ENCODE measurements at regions not wholly inside any gene's neighbourhood (a gene's known extent, or its start where the extent isn't known, plus 50 kb on each side); places are given as distances from the start of the nearest gene placed in this dataset.

DNA sequence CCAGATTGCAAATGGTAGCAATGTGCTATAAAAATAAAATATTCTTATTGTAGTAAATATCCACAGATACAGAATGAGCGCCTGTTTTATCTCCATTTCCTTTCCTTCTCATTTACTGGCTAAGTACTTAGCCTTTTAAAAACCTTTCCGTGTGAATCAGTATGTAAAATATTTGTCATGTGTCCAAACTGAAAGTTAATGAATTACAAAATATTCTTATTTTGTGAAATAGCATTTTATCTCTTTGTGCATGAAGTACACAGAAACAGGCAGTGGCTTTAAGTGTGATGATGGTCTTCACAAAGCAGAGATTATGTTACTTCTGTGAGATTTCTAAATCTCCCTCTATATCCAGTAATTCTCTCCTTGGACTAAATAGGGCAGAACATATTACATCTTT, 56.7 kb upstream of the KIAA1217 start:
- Histone ChIP-seq H3K4me2 (ENCODE audit: low read length) (no peak overlapping the region), H3K4me3 (ENCODE audit: low read depth, low read length, poor library complexity, severe bottlenecking) (no peak overlapping the region), H3K27ac (ENCODE audit: low read depth, low read length, poor library complexity, severe bottlenecking) (no peak overlapping the region), H3K9me3 (ENCODE audit: low read length) (no peaks in the 10 kb centered on the region), H2AFZ (ENCODE audit: low read length) (no peak overlapping the region), H3K36me3 (ENCODE audit: insufficient read depth, low read length) (no peaks in the 10 kb centered on the region), H3K4me1 (ENCODE audit: insufficient read depth, low read length, poor library complexity, severe bottlenecking) (no peaks in the 10 kb centered on the region), H3K79me2 (ENCODE audit: insufficient read depth, low read depth, low read length) (no peaks in the 10 kb centered on the region), H3K9me2 (ENCODE audit: insufficient read depth, low read length) (no peaks in the 10 kb centered on the region), H4K20me1 (ENCODE audit: insufficient read depth, low read length) (no peaks in the 10 kb centered on the region)
- BruUV-seq (replicated peaks), result no TSS peak
- CTCF ChIA-PET (ENCODE audit: unreplicated experiment), result no interaction called here
- POLR2A ChIA-PET, result no interaction called here
- no peak for DNase-seq (ENCODE audit: low spot score)
- intact Hi-C loops (cut with micrococcal nuclease; ENCODE audit: unreplicated experiment), result no loop called here
- no peak for TF ChIP-seq EZH2phosphoT487 (IDR thresholded peaks at IDR 0.05; ENCODE audit: borderline replicate concordance, low read depth, low read length)
- TF ChIP-seq, protein P1, sequence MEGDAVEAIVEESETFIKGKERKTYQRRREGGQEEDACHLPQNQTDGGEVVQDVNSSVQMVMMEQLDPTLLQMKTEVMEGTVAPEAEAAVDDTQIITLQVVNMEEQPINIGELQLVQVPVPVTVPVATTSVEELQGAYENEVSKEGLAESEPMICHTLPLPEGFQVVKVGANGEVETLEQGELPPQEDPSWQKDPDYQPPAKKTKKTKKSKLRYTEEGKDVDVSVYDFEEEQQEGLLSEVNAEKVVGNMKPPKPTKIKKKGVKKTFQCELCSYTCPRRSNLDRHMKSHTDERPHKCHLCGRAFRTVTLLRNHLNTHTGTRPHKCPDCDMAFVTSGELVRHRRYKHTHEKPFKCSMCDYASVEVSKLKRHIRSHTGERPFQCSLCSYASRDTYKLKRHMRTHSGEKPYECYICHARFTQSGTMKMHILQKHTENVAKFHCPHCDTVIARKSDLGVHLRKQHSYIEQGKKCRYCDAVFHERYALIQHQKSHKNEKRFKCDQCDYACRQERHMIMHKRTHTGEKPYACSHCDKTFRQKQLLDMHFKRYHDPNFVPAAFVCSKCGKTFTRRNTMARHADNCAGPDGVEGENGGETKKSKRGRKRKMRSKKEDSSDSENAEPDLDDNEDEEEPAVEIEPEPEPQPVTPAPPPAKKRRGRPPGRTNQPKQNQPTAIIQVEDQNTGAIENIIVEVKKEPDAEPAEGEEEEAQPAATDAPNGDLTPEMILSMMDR (conservative IDR thresholded peaks at IDR 0.05; ENCODE audit: low read length), result no peak

DNA sequence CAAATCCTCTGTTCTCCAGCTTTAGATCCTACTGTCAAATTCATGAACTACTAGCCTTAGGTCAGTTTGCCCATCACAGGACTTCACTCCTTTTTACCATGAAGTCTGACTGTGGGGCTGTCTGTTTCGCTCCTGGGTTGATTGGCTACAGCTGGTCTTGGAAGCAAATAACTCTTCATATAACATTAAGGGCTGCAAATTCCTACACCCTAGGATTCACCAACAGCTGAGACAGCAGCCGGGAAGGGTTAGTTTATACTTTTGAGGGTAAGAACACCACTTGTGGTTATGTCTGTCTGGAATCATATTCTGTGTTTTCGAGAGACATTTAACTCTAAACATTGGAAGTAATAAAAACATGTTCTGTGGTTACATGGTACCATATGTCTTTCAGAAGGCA, 55.9 kb upstream of the KIAA1217 start:
- POLR2A ChIA-PET, result no interaction called here
- CTCF ChIA-PET (ENCODE audit: unreplicated experiment), result no interaction called here
- Histone ChIP-seq H3K9me2 (ENCODE audit: insufficient read depth, low read length) (no peaks in the 10 kb centered on the region), H4K20me1 (ENCODE audit: insufficient read depth, low read length) (no peaks in the 10 kb centered on the region), H3K4me1 (ENCODE audit: insufficient read depth, low read length, poor library complexity, severe bottlenecking) (no peaks in the 10 kb centered on the region), H3K4me2 (ENCODE audit: low read length) (no peak overlapping the region), H3K36me3 (ENCODE audit: insufficient read depth, low read length) (no peaks in the 10 kb centered on the region), H3K4me3 (ENCODE audit: low read depth, low read length, poor library complexity, severe bottlenecking) (no peak overlapping the region), H3K79me2 (ENCODE audit: insufficient read depth, low read depth, low read length) (no peaks in the 10 kb centered on the region), H2AFZ (ENCODE audit: low read length) (no peak overlapping the region), H3K9me3 (ENCODE audit: low read length) (no peaks in the 10 kb centered on the region), H3K27ac (ENCODE audit: low read depth, low read length, poor library complexity, severe bottlenecking) (no peak overlapping the region)
- BruUV-seq (replicated peaks), result no TSS peak
- intact Hi-C loops (cut with micrococcal nuclease; ENCODE audit: unreplicated experiment), result no loop called here
- no peak for DNase-seq (ENCODE audit: low spot score)
- TF ChIP-seq EZH2phosphoT487 (IDR thresholded peaks at IDR 0.05; ENCODE audit: borderline replicate concordance, low read depth, low read length), result no peak
- TF ChIP-seq, protein P1 (conservative IDR thresholded peaks at IDR 0.05; ENCODE audit: low read length), result no peak

DNA sequence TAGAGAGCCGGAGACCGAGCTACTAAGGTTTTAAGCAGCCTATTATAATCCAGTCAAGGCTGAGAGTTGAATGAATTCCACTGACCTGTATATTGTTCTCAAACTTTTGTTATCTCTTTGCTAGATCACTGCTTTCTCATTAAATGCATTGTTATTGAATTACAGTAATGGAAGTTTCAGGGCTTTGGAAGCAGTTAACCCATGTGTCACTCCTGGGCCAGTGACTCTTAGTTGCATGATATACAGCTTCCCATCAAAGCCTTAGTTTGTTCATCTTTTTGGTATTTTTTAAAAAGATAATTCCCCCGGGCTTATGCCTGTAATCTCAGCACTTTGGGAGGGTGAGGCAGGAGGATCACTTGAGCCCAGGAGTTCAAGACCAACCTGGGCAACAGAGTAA, 55.4 kb upstream of the KIAA1217 start:
- DNase-seq (ENCODE audit: low spot score), result no peak
- Histone ChIP-seq H3K4me1 (ENCODE audit: insufficient read depth, low read length, poor library complexity, severe bottlenecking) (no peaks in the 10 kb centered on the region), H3K9me3 (ENCODE audit: low read length) (no peaks in the 10 kb centered on the region), H3K79me2 (ENCODE audit: insufficient read depth, low read depth, low read length) (no peaks in the 10 kb centered on the region), H2AFZ (ENCODE audit: low read length) (no peak overlapping the region), H3K27ac (ENCODE audit: low read depth, low read length, poor library complexity, severe bottlenecking) (no peak overlapping the region), H3K9me2 (ENCODE audit: insufficient read depth, low read length) (no peaks in the 10 kb centered on the region), H3K4me2 (ENCODE audit: low read length) (no peak overlapping the region), H3K4me3 (ENCODE audit: low read depth, low read length, poor library complexity, severe bottlenecking) (no peak overlapping the region), H4K20me1 (ENCODE audit: insufficient read depth, low read length) (no peaks in the 10 kb centered on the region), H3K36me3 (ENCODE audit: insufficient read depth, low read length) (no peaks in the 10 kb centered on the region)
- TF ChIP-seq, protein P1 (conservative IDR thresholded peaks at IDR 0.05; ENCODE audit: low read length), result no peak
- no peak for TF ChIP-seq EZH2phosphoT487 (IDR thresholded peaks at IDR 0.05; ENCODE audit: borderline replicate concordance, low read depth, low read length)
- POLR2A ChIA-PET, result no interaction called here
- intact Hi-C loops (cut with micrococcal nuclease; ENCODE audit: unreplicated experiment), result no loop called here
- CTCF ChIA-PET (ENCODE audit: unreplicated experiment), result no interaction called here
- no TSS peak for BruUV-seq (replicated peaks)

All from OCI-LY7 (cell line).